ENCODE measurements at regions not wholly inside any gene's neighbourhood (a gene's known extent, or its start where the extent isn't known, plus 50 kb on each side); places are given as distances from the start of the nearest gene placed in this dataset.

DNA sequence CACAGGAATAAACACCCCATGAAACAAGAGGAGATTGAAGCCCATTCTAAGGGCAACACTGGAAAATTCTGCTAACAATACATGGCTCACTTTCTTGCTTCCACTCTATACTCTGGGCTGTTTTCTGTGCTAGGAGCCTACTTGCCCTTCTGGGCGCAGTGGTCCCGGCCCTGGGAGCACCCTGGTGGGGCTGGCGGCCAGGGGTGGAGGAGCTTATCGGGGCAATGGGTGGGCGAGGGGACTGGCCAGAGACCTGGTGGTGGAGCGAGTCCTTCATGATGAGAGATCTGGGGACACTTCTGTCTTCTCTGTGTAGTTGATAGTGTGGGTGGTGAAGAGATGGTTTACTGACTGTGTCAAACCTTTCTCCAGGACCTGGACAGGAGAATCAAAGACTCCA is 1128.5 kb downstream of the TBL1XR1 start:
- TF ChIP-seq, protein P1, sequence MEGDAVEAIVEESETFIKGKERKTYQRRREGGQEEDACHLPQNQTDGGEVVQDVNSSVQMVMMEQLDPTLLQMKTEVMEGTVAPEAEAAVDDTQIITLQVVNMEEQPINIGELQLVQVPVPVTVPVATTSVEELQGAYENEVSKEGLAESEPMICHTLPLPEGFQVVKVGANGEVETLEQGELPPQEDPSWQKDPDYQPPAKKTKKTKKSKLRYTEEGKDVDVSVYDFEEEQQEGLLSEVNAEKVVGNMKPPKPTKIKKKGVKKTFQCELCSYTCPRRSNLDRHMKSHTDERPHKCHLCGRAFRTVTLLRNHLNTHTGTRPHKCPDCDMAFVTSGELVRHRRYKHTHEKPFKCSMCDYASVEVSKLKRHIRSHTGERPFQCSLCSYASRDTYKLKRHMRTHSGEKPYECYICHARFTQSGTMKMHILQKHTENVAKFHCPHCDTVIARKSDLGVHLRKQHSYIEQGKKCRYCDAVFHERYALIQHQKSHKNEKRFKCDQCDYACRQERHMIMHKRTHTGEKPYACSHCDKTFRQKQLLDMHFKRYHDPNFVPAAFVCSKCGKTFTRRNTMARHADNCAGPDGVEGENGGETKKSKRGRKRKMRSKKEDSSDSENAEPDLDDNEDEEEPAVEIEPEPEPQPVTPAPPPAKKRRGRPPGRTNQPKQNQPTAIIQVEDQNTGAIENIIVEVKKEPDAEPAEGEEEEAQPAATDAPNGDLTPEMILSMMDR (conservative IDR thresholded peaks at IDR 0.05; ENCODE audit: low read depth, low read length) = no peak
- no peak for TF ChIP-seq EZH2 (IDR thresholded peaks at IDR 0.05; ENCODE audit: borderline replicate concordance, low read depth, low read length, poor library complexity, severe bottlenecking)
